HG03039 (cell line): ENCODE measurements at regions not wholly inside any gene's neighbourhood (a gene's known extent, or its start where the extent isn't known, plus 50 kb on each side); places are given as distances from the start of the nearest gene placed in this dataset.

Experiments
- ATAC-seq: cut with Tn5 transposase; IDR thresholded peaks from one replicate; pipeline ENCODE4 v1.9.1; 2021; ENCODE audit warnings: mild to moderate bottlenecking, moderate library complexity; ENCODE audit not compliant: unreplicated experiment

GRCh38 chr20:53838311-53838868, 232.0 kb downstream of the BCAS1 start:
- ATAC-seq: no peak

GRCh38 chr20:53837126-53837826, 233.1 kb downstream of the BCAS1 start:
- no peak for ATAC-seq

GRCh38 chr20:53834749-53835148, 235.6 kb downstream of the BCAS1 start:
- no peak for ATAC-seq

GRCh38 chr20:53834062-53834442, 236.3 kb downstream of the BCAS1 start:
- ATAC-seq: no peak

- no peak for ATAC-seq
Measured at GRCh38 chr20:53833333-53834061, 236.9 kb downstream of the BCAS1 start.

- no peak for ATAC-seq
Measured at GRCh38 chr20:53832499-53832898, 237.9 kb downstream of the BCAS1 start.

- ATAC-seq: no peak
Measured at GRCh38 chr20:53831812-53832211, 238.2 kb upstream of the ZNF217 start.

GRCh38 chr20:53831228-53831627, 237.6 kb upstream of the ZNF217 start:
- ATAC-seq: no peak

- no peak for ATAC-seq
Measured at GRCh38 chr20:53829724-53830521, 236.3 kb upstream of the ZNF217 start.

- ATAC-seq: no peak
Measured at GRCh38 chr20:53829255-53829723, 235.7 kb upstream of the ZNF217 start.

- ATAC-seq: no peak
Measured at GRCh38 chr20:53828682-53829254, 235.1 kb upstream of the ZNF217 start.

- ATAC-seq: no peak
Measured at GRCh38 chr20:53828088-53828681, 234.5 kb upstream of the ZNF217 start.

GRCh38 chr20:53827292-53828087, 233.9 kb upstream of the ZNF217 start:
- ATAC-seq: no peak

- peak; percentile 66 for ATAC-seq
Measured at GRCh38 chr20:53826597-53827291, 233.1 kb upstream of the ZNF217 start.

- no peak for ATAC-seq
Measured at GRCh38 chr20:53826090-53826489, 232.5 kb upstream of the ZNF217 start.

- ATAC-seq: no peak
Measured at GRCh38 chr20:53825282-53825681, 231.6 kb upstream of the ZNF217 start.

- ATAC-seq: no peak
Measured at GRCh38 chr20:53824779-53825178, 231.1 kb upstream of the ZNF217 start.

GRCh38 chr20:53823121-53823764, 229.6 kb upstream of the ZNF217 start:
- no peak for ATAC-seq

GRCh38 chr20:53822534-53822933, 228.9 kb upstream of the ZNF217 start:
- ATAC-seq: no peak
